GM18502 (cell line): ENCODE measurements at regions not wholly inside any gene's neighbourhood (a gene's known extent, or its start where the extent isn't known, plus 50 kb on each side); places are given as distances from the start of the nearest gene placed in this dataset.

Experiments
- ATAC-seq: cut with Tn5 transposase; IDR thresholded peaks from one replicate; pipeline ENCODE4 v1.9.1; 2021; ENCODE audit warnings: mild to moderate bottlenecking; ENCODE audit not compliant: unreplicated experiment, poor library complexity

DNA sequence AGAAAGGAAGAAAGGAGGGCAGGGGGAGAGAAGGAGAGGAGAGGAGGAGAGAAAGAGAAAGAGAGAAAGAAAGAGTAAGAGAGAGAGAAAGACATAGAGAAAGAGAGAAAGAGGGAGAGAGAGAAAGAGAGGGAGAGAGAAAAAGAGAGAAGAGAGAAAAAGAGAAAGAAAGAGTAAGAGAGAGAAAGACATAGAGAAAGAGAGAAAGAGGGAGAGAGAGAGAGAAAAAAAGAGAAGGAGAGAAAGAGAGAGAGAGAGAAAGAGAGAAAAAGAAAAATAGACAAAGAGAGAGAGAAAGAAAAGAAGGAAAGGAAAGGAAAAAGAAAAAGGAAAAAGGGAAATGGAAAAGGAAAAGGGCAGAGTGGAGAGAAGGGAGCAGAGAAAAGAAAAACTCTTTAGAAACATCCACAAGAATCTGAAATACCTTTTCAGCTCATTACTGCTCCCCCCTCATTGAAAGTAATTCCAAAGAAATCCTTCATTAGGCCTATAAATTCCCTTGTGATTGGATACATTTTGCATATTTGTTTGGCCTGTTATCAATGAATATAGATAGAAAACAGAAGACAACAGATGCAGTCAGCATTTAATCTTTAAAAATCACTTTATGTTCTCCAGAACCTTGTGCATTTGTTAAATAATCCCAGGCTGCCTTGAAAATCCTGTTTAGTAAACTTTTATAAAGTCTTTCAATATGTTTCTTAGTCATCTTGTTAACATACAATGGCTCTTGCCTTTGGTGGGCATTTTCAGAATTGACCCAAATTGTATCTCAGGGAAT, 411.5 kb downstream of the NFIB start:
- ATAC-seq: no peak

DNA sequence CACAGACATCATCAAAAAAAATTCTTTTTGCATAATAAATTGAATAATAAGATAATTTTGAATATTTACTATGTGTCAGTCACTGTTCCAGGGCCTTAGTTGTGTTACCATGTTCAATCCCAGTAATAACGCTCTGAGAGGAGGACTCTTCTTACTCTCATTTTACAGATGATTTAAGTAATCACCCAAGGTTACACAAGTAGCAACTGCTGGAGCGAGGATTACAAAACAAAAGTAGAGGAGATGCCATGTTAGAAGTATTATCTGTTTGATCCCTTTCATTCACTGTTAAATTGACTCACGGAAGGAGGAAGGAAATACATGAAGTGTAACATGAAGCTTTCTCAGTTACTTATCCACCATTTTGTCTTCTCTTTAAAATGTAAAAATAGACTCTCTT, 412.8 kb downstream of the NFIB start:
- no peak for ATAC-seq

DNA sequence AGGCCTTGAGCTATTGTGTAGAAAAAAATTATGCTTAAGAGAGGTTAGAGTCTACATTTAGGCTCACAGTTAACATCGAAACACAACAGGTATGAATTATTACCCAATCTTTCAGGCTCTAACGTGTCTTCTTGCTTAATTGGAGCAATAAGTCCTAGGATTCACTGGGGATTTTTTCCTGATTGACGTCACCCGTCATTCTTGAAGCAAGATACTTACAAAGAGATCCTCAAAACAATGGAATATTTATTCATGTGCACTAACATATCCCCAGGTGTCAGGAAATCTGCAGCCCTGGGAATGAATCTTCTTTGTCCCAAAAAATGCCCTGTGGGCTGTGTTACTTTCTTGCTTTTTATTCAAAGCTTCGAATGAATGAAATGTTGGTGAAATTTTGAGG, 413.5 kb downstream of the NFIB start:
- no peak for ATAC-seq

GRCh38 chr9:13899924-13900323, 414.0 kb downstream of the NFIB start:
- ATAC-seq: no peak

DNA sequence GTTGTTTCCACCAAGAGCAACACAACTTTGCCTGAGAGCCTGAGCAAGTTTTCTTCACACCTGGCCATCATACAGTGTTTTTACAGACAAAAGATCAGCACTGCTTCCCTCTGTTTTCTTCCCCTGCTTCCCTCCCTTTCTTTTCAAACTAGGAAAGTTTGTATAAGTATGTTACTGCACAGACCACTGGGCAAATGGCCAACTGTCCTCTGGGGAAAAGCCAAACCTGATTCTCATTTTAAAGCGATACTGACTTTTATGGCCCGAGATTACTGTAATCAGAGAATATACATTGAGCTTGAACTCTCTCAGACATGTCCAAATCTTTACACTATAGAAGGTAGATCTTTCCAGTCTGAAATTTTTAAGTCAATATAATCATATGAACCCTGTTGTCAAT, 415.0 kb downstream of the NFIB start:
- ATAC-seq: no peak

DNA sequence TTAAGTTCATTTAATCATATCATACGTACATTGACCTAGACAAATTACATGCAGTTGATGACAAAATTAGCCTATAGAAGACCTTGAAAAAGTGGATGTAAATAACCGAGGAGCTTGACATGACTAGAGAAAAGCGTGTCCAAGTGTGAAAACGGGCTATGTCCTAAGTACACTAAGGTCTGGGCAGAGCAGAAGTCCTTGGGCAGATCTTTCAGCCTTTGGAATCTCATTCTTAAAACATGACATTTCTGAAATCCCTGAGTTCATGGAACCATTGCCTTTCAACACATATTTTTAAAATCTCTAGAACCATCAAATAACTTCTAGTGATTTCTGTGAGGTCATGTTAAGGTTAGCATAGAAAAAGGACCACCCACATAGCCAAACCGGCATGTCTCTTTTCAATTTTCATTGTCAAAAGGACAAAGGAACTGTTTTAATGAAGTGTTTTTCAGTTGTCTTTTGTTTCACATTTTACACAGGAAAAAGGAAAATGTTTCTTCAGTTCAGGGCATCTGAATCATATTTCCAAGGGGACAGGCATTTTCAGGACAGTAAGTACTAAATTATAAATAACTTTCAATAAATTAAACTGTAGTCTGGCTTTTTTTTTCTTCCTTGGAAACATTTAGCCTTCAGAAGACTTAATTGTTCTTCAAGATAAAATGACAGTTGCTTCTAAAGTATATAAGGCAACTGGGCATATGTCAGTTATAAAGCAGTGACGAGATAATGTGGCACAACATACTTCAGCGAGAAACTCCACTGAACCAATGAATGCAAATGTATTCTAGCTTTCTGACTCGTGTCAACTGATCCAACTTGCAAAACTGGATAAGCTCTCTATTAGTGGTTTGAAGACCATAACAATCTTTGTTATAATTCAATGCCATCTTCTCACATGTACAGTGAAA, 416.8 kb downstream of the NFIB start:
- ATAC-seq: no peak

DNA sequence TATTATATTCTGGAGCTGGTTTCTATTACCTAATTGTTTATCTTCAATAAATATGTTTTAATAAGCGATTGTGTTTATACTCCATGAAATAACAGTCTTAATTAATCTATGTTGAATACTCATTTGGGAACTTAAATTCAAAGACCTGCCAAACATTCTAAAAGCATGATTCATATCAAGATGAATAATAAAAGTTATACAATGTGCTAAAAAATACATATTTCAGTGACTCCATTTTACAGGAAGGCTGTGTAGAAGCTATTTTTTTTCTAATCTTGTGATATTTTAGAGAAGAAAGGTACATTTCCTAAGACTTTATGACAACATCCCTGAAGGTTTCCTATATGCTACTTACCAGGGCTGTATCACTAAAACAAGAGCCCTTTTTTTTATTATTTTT, 417.9 kb downstream of the NFIB start:
- no peak for ATAC-seq

GRCh38 chr9:13885258-13885657, 428.7 kb downstream of the NFIB start:
- ATAC-seq: no peak

DNA sequence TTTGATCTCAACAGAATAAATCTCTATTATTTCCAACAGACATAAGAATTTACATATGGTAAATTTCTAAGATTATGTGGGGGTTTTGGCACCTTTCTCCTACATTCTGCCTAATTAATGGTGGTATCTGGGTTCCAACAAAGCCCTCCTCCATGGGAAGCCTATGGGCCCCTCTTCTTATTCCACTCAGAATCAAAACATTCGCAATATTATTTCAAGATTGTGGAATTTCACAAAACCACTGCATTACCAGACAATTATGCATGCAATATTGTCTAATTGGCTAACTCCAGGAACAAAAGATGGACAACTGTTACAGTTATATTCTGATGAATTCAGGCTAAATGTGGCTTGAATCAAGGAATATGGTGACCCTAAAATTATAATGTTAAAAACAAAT, 434.0 kb downstream of the NFIB start:
- ATAC-seq: no peak

DNA sequence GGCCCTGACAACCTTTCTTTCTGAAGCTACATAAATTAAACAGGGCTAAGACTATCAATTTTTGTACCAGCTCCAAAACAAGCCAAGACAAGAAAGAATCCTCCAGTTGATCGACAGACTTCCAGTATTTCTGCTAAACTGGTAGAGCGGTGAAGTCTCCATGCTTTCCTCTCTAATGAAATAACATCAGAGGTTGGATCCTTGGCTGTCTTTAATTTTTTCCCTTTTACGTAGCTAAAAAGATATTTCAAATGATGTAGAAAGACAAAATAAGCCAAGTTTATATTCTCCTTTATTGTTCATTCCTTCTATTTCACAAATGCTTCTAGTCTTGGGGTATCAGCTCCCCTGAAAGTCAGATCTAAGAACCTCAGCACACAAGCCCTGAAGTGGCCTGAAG, 434.9 kb downstream of the NFIB start:
- no peak for ATAC-seq

DNA sequence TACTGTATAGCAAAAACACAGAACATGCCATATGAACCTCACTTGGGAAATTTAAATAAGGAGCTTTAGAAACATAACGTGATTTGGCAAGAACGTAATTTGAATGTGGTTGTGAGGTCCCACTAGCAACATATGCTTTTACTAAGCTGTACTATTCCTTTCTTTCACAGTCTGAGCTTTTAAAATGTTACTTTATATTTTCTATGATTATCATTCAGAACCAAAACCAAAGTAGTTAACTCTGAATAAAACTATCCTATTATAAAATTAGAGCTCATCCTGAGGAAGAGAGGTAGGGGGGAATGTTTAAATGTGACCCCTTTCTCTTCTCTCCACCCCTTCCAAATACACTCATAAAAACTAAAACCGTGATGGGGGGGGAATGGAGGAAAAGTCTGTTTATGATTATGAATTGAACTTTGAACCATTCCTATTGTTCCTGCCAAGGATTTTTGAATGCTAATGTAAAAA, 435.7 kb downstream of the NFIB start:
- ATAC-seq: no peak

DNA sequence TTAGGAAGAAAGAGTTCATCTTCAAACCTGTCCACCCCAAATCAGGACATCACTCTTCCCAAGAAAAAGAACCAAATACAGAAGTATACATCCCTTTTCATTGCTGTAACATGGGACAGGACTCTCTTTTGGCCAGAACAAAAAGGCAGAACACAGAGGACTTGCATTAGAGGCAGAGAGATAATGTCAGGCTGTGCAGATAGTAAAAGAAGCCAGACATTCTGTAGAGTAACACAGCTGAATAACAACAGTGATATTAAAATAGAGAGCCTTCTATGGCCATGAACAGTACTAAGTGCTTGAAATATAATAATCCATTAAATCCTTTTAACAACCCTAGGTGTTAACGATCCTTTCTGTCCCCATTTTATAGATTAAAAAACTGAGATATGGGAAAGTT, 437.2 kb downstream of the NFIB start:
- no peak for ATAC-seq

GRCh38 chr9:13873203-13873602, 440.7 kb downstream of the NFIB start:
- ATAC-seq: no peak

GRCh38 chr9:13868336-13868735, 445.6 kb downstream of the NFIB start:
- ATAC-seq: no peak

GRCh38 chr9:13865869-13866268, 448.1 kb downstream of the NFIB start:
- no peak for ATAC-seq

DNA sequence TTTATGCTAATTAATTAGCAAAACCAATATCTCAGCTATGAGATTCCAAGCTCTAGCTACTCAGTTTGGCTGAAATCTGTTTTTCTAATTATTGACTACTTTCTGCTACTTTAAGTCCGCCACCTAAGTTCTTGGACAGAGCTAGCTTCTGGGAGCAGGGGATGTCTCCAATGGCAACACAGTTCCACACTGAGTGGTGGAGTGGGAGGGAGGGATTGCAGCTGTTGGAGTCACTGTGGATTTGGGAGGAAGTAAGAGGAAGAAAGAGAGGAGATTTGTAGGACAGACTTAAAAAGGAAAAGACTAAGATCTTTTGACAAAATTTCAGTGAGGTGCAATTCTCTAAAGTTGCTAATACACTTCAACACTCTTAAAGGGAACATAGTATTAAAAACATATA, 450.8 kb downstream of the NFIB start:
- ATAC-seq: no peak

DNA sequence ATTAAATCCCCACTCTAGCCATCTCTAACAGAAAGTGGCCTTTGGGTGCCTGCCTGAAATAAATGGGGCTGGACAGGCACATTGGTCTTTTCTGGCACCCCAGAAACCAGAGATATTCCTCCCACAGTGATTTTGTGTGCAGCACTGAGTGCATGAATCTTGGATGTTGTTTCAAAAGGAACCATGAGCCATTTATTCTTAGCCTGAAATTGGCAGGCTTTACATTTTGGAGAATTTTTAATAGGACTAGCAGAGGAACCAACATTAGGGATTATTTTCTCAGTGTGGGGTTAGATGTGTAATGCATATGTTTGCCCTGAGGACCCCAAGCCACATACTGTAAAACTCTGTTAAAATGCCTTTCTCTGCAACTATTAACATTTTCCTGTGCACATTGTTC, 451.3 kb downstream of the NFIB start:
- no peak for ATAC-seq

DNA sequence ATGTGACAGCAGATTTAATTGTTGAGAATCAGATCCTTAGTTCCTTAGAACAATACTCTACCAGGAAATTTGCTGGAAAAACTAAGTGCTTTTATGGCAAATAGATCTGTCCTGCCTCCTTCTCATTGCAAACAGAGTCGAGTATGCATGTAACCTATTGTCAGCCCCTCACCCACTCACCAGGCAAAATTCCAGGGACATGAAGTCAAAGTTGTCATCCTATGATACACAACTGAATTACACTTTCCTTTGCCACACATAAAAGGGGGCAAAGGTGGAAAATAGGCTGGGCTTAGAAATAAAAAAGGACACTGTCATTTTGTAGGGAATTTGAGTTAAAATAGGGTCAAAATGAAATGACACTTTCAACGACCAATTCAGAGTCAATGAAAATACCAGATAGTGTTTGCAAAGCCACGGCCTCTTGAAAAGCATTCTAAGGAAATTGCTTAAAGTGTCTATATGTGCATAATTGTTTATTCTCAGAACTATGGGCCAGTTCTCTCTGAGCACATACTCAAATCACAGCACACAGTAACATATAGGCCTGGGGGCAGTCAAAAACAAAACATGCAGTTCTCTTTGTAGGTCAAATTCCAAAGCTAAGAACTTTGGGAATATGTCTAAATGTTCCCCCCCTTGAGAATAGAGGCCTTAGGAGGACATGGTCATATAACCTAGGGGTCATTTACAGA, 452.8 kb downstream of the NFIB start:
- no peak for ATAC-seq

DNA sequence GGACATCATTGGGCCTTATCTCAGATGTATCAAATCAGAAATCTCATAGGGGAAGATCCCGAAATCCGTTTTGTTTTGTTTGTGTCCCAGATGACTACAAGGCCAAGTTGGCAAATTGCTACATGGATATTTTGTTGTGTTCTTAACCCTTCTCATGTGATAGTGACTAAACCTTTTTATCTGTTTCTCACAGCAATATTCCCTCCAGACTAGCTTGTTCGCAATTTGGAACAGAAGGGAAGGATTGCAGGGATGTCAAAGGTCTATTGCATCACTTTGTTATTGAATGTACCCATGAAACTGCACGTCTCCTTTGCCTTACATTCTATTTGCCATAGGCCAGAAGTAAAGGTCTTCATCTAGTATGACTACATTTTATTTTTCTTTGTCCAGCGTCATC, 453.9 kb downstream of the NFIB start:
- ATAC-seq: no peak

GRCh38 chr9:13857521-13857920, 456.4 kb downstream of the NFIB start:
- ATAC-seq: no peak

- no peak for ATAC-seq
Observed at GRCh38 chr9:13847270-13847669, 466.7 kb downstream of the NFIB start.
